OCI-LY7 (cell line): ENCODE measurements at regions not wholly inside any gene's neighbourhood (a gene's known extent, or its start where the extent isn't known, plus 50 kb on each side); places are given as distances from the start of the nearest gene placed in this dataset.
"Not testable (repeated sequence)": the region's sequence is repeated elsewhere in the genome, so short reads cannot be mapped to it uniquely, and the experiment has no call there.

Source experiments
- BruUV-seq: library from RNA; stranded (reverse); fragments of 400-500 nt; replicated peaks from 2 replicates; lab custom pipeline; 2021; lab: Mats Ljungman, UMichigan
- CTCF ChIA-PET: fragments of 300-600 bp; sonication (Branson Sonifier 250); formaldehyde crosslinking; loops from one replicate; lab custom pipeline; 2022; ENCODE audit warnings: antibody characterized with exemption; ENCODE audit not compliant: unreplicated experiment; lab: Charles Lee
- POLR2A ChIA-PET: fragments of 300-600 bp; sonication (Branson Sonifier 250); formaldehyde crosslinking; loops from one replicate; lab custom pipeline; 2022; ENCODE audit warnings: antibody characterized with exemption; lab: Charles Lee
- DNase-seq: peaks from one replicate; pipeline ENCODE4 v3.0.0-alpha.2; 2015; ENCODE audit warnings: low spot score
- H2AFZ ChIP-seq: fragments of 200-600 bp; sonication (generic), shearing (Covaris generic); 2 replicates; pipeline ENCODE4 v1.6.1; 2014; ENCODE audit warnings: mild to moderate bottlenecking, antibody characterized with exemption, low read length, moderate library complexity
- H3K27ac ChIP-seq: fragments of 200-600 bp; sonication (generic); 2 replicates; pipeline ENCODE4 v1.5.1; 2014; ENCODE audit warnings: mixed run types, low read depth, mild to moderate bottlenecking, moderate library complexity, low read length, inconsistent platforms; ENCODE audit not compliant: poor library complexity, severe bottlenecking
- H3K36me3 ChIP-seq: fragments of 200-600 bp; sonication (generic); 2 replicates; pipeline ENCODE4 v1.6.1; 2014; ENCODE audit warnings: mild to moderate bottlenecking, antibody characterized with exemption, low read length, moderate library complexity, mixed read lengths; ENCODE audit not compliant: insufficient read depth
- H3K4me1 ChIP-seq: fragments of 200-600 bp; sonication (generic); 2 replicates; pipeline ENCODE4 v1.5.1; 2014; ENCODE audit warnings: mild to moderate bottlenecking, low read length; ENCODE audit not compliant: insufficient read depth, poor library complexity, severe bottlenecking
- H3K4me2 ChIP-seq: fragments of 200-600 bp; sonication (generic); 2 replicates; pipeline ENCODE4 v1.6.1; 2014; ENCODE audit warnings: mild to moderate bottlenecking, low read length
- H3K4me3 ChIP-seq: fragments of 200-600 bp; sonication (generic); 2 replicates; pipeline ENCODE4 v1.5.1; 2014; ENCODE audit warnings: mild to moderate bottlenecking, low read depth, low read length; ENCODE audit not compliant: poor library complexity, severe bottlenecking
- H3K79me2 ChIP-seq: fragments of 200-600 bp; sonication (generic); 2 replicates; pipeline ENCODE4 v1.6.1; 2016; ENCODE audit warnings: low read depth, mild to moderate bottlenecking, low read length, moderate library complexity, mixed read lengths; ENCODE audit not compliant: insufficient read depth
- H3K9me2 ChIP-seq: fragments of 200-600 bp; sonication (generic); 2 replicates; pipeline ENCODE4 v1.6.1; 2016; ENCODE audit warnings: mild to moderate bottlenecking, low read length, mixed read lengths; ENCODE audit not compliant: insufficient read depth
- H3K9me3 ChIP-seq: fragments of 200-600 bp; sonication (generic); 2 replicates; pipeline ENCODE4 v1.6.1; 2014; ENCODE audit warnings: mild to moderate bottlenecking, mixed run types, low read length, mixed read lengths
- H4K20me1 ChIP-seq: fragments of 200-600 bp; sonication (generic); 2 replicates; pipeline ENCODE4 v1.6.1; 2014; ENCODE audit warnings: mild to moderate bottlenecking, antibody characterized with exemption, low read length, moderate library complexity, mixed read lengths; ENCODE audit not compliant: insufficient read depth
- EZH2phosphoT487 ChIP-seq: fragments of 200-600 bp; sonication (generic); IDR thresholded peaks from 2 replicates; pipeline ENCODE4 v1.6.1; 2018; ENCODE audit warnings: low read depth, borderline replicate concordance, mild to moderate bottlenecking, mixed run types, antibody characterized with exemption, low read length, moderate library complexity, mixed read lengths
- intact Hi-C: fragments of 100-400 bp; cut with micrococcal nuclease; formaldehyde crosslinking; loops from one replicate; pipeline ENCODE4 v1.10.0; 2022; ENCODE audit not compliant: unreplicated experiment
- TF ChIP-seq, protein P1 (sequence below): fragments of 200-600 bp; sonication (generic); conservative IDR thresholded peaks from 2 replicates; pipeline ENCODE4 v1.5.1; 2014; ENCODE audit warnings: mild to moderate bottlenecking, antibody characterized with exemption, low read length, moderate library complexity, mixed read lengths

DNA sequence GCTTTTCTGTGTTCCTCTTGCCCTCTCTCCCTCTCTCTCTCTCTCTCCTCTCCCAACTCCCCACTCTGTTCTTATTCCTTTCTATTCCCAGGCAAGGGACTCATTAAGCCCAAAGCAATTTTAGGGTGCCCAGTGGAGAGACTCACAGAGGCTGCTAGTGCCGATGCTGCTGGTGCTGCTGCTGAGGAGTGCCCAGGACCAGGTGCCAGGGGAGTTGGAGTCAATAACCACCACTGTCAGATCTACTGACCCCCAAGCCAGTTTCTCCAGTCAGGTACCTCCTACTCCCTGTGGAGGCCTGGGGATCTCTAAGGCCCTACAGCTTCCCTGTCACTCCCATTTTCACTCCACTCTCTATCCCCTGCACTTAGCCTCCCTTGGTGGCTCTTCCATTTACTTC, 54.2 kb upstream of the LAS1L start:
- Histone ChIP-seq H3K36me3 (no peaks in the 10 kb centered on the region), H3K4me2 (no peak overlapping the region), H3K27ac (no peak overlapping the region), H4K20me1 (no peaks in the 10 kb centered on the region), H3K4me1 (no peaks in the 10 kb centered on the region), H3K9me3 (no peaks in the 10 kb centered on the region), H3K9me2 (no peaks in the 10 kb centered on the region), H2AFZ (no peak overlapping the region), H3K4me3 (no peak overlapping the region), H3K79me2 (no peaks in the 10 kb centered on the region)
- TF ChIP-seq EZH2phosphoT487: no peak
- TF ChIP-seq, protein P1, sequence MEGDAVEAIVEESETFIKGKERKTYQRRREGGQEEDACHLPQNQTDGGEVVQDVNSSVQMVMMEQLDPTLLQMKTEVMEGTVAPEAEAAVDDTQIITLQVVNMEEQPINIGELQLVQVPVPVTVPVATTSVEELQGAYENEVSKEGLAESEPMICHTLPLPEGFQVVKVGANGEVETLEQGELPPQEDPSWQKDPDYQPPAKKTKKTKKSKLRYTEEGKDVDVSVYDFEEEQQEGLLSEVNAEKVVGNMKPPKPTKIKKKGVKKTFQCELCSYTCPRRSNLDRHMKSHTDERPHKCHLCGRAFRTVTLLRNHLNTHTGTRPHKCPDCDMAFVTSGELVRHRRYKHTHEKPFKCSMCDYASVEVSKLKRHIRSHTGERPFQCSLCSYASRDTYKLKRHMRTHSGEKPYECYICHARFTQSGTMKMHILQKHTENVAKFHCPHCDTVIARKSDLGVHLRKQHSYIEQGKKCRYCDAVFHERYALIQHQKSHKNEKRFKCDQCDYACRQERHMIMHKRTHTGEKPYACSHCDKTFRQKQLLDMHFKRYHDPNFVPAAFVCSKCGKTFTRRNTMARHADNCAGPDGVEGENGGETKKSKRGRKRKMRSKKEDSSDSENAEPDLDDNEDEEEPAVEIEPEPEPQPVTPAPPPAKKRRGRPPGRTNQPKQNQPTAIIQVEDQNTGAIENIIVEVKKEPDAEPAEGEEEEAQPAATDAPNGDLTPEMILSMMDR: no peak
- intact Hi-C loops: no loop called here
- DNase-seq: no peak
- CTCF ChIA-PET: no interaction called here
- POLR2A ChIA-PET: no interaction called here
- no TSS peak for BruUV-seq

DNA sequence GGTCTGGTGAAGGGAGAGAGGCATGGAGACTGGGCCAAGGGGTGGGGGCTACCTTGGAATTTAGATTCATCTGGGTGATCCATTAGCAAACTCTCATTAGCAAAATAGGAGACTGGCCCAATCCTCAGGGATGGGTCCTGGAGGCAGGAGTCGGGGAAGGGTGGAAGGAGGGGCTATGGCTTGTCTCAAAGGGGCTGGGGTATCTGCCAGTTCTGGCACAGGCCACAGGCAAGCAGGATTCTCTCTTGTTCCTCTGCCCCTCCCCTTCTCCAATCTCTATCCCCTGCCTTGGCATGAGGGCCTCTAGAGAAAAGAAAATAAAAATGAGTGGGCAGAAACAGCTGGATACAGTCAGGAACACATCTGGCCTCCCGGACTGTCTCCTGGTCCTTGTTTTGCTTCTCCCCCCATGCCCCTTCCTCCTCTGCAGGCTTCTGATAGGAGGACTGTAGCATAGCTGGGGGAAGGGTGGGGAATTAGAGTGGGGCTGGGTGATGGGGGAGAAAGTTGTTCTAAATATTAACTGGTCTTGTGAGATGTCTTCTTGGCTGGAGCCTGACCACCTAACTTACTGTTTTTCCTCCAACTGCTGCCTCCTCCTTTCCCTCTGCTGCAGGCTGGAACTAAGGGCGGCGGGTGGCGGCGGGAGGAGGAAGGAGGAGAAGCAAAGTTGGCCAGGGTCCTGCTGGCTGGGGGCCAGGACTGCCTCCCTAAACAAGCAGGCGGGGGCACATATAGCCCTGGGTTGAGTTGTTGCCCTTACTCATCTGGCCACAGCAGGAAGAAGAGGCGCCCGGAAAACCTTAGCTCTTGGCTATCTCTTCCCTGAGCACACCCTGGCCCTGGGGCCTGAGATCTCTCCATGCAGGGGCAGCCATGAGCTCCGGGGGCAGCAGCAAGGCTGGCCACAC, 53.3 kb upstream of the LAS1L start:
- no peak overlapping the region for H3K4me3 ChIP-seq
- no peaks in the 10 kb centered on the region for H3K79me2 ChIP-seq
- TF ChIP-seq EZH2phosphoT487: no peak
- TF ChIP-seq, protein P1: no peak
- no peaks in the 10 kb centered on the region for H3K36me3 ChIP-seq
- H3K4me2 ChIP-seq: no peak overlapping the region
- no peak overlapping the region for H2AFZ ChIP-seq
- intact Hi-C loops: no loop called here
- no TSS peak for BruUV-seq
- no peaks in the 10 kb centered on the region for H4K20me1 ChIP-seq
- no peaks in the 10 kb centered on the region for H3K9me3 ChIP-seq
- DNase-seq: no peak
- H3K27ac ChIP-seq: no peak overlapping the region
- POLR2A ChIA-PET: no interaction called here
- CTCF ChIA-PET: no interaction called here
- H3K4me1 ChIP-seq: no peaks in the 10 kb centered on the region
- no peaks in the 10 kb centered on the region for H3K9me2 ChIP-seq

DNA sequence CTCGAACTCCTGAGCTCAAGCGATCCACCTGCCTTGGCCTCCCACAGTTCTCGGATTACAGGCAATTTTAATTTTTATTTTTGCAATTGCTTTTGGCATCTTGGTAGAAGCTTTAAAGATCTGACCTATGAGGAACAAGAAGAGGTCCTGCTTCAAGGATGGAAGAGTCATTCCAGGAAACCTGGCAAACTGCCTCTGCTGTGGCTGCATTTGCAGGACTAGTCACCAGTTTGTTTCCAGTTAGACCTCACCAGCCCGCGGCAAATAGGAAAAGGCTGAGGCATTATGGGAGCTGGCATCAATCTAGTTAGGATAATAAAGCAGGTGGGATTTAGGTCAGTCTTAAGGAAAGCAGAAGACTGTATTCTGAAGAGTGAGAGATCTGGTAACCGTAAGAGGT, 51.9 kb upstream of the LAS1L start:
- Histone ChIP-seq H2AFZ (no peak overlapping the region), H4K20me1 (no peaks in the 10 kb centered on the region), H3K9me3 (no peaks in the 10 kb centered on the region), H3K79me2 (no peaks in the 10 kb centered on the region), H3K36me3 (no peaks in the 10 kb centered on the region), H3K4me3 (no peak overlapping the region), H3K4me1 (no peaks in the 10 kb centered on the region), H3K9me2 (no peaks in the 10 kb centered on the region), H3K27ac (no peak overlapping the region), H3K4me2 (no peak overlapping the region)
- TF ChIP-seq, protein P1: no peak
- TF ChIP-seq EZH2phosphoT487: no peak
- POLR2A ChIA-PET: no interaction called here
- no TSS peak for BruUV-seq
- CTCF ChIA-PET: no interaction called here
- intact Hi-C loops: no loop called here
- no peak for DNase-seq

DNA sequence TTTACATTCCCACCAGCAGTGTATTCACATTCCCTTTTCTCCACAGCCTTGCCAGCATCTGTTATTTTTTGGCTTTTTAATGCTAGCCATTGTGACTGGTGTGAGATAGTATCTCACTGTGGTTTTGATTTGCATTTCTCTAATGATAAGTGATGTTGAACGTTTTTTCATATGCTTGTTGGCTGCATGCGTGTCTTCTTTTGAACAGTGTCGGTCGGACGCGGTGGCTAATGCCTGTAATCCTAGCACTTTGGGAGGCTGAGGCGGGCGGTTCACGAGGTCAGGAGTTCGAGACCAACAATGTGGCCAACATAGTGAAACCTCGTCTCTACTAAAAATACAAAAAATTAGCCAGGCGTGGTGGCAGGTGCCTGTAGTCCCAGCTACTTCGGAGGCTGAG, 50.6 kb upstream of the LAS1L start:
- intact Hi-C loops, DNase-seq, H3K27ac ChIP-seq, H3K79me2 ChIP-seq, POLR2A ChIA-PET, H3K9me3 ChIP-seq, H2AFZ ChIP-seq, H3K4me2 ChIP-seq, H4K20me1 ChIP-seq, H3K4me3 ChIP-seq, CTCF ChIA-PET, H3K36me3 ChIP-seq, H3K9me2 ChIP-seq, H3K4me1 ChIP-seq, BruUV-seq: not testable (repeated sequence)
